Activated CD4-positive, alpha-beta memory T cell treated with anti-CD3 and anti-CD28 coated beads, Interleukin-2, amount 10 ng/mL, durations not matched to agents 7 days and 5 days (primary cell): ENCODE measurements at regions not wholly inside any gene's neighbourhood (a gene's known extent, or its start where the extent isn't known, plus 50 kb on each side); places are given as distances from the start of the nearest gene placed in this dataset.
"Not testable (repeated sequence)": the region's sequence is repeated elsewhere in the genome, so short reads cannot be mapped to it uniquely, and the experiment has no call there.

Source experiments
- CTCF ChIA-PET: fragments of 350-600 bp; sonication (Branson Sonifier 250); formaldehyde crosslinking; loops from one replicate; lab custom pipeline; 2021; ENCODE audit warnings: antibody characterized with exemption, inconsistent platforms; lab: Charles Lee
- POLR2A ChIA-PET: fragments of 350-600 bp; sonication (Branson Sonifier 250); formaldehyde crosslinking; loops from one replicate; lab custom pipeline; 2021; ENCODE audit warnings: antibody characterized with exemption; lab: Charles Lee
- DNase-seq: peaks from one replicate; pipeline ENCODE4 v3.0.0-alpha.2; 2020
- H3K27ac Mint-ChIP-seq: one replicate; pipeline ENCODE4 v1.8.0; 2021; ENCODE audit warnings: mild to moderate bottlenecking, mixed read lengths
- H3K27me3 Mint-ChIP-seq: one replicate; pipeline ENCODE4 v1.8.0; 2021; ENCODE audit warnings: mixed read lengths
- H3K36me3 Mint-ChIP-seq: one replicate; pipeline ENCODE4 v1.8.0; 2021; ENCODE audit warnings: low read depth, mixed read lengths
- H3K4me1 Mint-ChIP-seq: one replicate; pipeline ENCODE4 v1.8.0; 2021; ENCODE audit warnings: mixed read lengths
- H3K4me3 Mint-ChIP-seq: one replicate; pipeline ENCODE4 v1.8.0; 2021; ENCODE audit warnings: mild to moderate bottlenecking, mixed read lengths
- H3K9me3 Mint-ChIP-seq: one replicate; pipeline ENCODE4 v1.8.0; 2021; ENCODE audit warnings: mixed read lengths

DNA sequence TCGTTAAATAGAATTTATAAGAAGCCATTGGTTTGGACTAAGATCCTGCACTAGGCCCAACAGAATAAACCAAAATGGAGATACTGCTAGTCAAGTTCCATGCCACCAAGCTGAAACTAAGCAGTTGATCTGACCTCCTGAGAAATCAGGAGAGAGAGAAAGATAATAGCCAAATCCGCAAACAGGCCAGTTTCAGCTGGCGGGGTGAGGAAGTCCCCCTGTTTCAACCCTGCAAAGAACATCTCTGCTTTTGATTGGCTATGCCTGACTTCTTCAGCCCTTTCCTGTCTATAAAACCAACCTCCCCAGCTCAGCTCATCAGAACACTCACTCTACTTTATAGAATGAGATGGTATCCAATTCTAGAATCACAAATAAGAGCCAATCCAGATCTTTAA lies 543.3 kb upstream of the ID2 start:
- H3K4me1 Mint-ChIP-seq: peaks cover 10% of the 10 kb centered on the region
- ChIA-PET POLR2A (no interaction called here), CTCF (no interaction called here)
- peaks cover 4% of the 10 kb centered on the region for H3K36me3 Mint-ChIP-seq
- no peak for DNase-seq
- H3K27ac Mint-ChIP-seq: no peak overlapping the region
- no peak overlapping the region for H3K4me3 Mint-ChIP-seq
- peaks cover 13% of the 10 kb centered on the region for H3K9me3 Mint-ChIP-seq
- peaks cover 10% of the 10 kb centered on the region for H3K27me3 Mint-ChIP-seq

DNA sequence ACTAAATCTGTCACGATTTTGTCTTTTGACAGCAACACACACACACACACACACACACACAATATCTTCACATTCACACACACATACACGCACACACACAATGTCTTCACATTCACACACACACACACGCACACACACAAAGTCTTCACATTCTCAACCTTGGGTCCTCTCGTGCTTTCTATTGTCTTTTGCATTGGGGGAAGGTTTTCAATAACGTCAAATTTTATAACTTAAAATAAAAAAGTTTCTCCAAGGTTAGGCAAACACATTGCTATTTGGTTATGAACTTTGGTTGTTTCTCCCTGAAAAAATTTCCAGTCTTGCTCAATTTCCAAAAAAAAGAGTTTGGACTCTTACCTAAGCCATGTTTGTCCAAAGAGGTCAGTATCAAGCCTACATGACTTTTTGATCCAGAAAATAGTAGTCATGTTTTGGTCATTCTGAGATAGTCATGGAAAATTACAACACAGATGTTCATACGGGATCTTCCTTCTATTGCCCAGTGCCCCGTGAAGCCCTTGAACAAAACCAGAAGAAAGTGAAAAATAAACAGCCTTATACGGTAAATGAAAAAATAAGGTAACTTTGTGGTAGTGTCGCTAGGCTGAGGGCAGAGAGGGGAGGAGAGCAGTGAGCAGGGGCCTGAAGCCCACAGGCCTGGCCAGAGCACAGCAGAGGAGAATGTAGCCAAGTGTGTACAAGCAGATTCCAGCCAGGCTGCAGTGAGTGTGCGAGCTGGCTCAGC lies 542.8 kb upstream of the ID2 start:
- DNase-seq: no peak
- H3K4me1 Mint-ChIP-seq: peaks cover 9% of the 10 kb centered on the region
- H3K9me3 Mint-ChIP-seq: peaks cover 13% of the 10 kb centered on the region
- H3K4me3 Mint-ChIP-seq: no peak overlapping the region
- ChIA-PET CTCF (no interaction called here), POLR2A (no interaction called here)
- H3K27me3 Mint-ChIP-seq: peaks cover 10% of the 10 kb centered on the region
- peaks cover 4% of the 10 kb centered on the region for H3K36me3 Mint-ChIP-seq
- no peak overlapping the region for H3K27ac Mint-ChIP-seq

DNA sequence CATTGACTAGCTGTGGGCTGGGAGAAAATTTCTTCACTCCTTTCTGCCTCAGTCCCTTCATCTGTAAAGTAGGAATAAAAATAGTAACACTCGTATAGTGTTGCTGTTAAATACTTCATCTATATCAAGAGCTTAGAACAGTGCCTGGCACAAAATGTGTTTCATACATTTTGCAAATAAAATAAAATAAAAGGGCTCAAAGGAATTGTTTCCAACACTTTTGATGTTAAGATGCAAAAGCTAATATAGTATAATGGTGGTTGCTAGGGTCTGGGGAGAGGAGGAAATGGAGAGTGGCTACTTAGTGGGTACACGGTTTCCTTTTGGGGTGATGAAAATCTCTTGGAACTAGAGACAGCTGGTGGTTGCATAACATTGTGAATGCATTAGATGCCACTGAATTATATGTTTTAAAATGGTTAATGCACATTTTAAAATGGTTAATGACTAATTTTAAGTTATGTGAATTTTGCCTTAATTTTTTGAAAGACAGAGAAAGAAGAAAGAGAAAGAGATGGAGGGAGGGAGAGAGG lies 542.1 kb upstream of the ID2 start:
- H3K4me3 Mint-ChIP-seq: no peak overlapping the region
- peaks cover 13% of the 10 kb centered on the region for H3K9me3 Mint-ChIP-seq
- peaks cover 4% of the 10 kb centered on the region for H3K36me3 Mint-ChIP-seq
- peaks cover 12% of the 10 kb centered on the region for H3K4me1 Mint-ChIP-seq
- POLR2A ChIA-PET: no interaction called here
- H3K27ac Mint-ChIP-seq: no peak overlapping the region
- peaks cover 10% of the 10 kb centered on the region for H3K27me3 Mint-ChIP-seq
- DNase-seq: no peak
- CTCF ChIA-PET: no interaction called here

DNA sequence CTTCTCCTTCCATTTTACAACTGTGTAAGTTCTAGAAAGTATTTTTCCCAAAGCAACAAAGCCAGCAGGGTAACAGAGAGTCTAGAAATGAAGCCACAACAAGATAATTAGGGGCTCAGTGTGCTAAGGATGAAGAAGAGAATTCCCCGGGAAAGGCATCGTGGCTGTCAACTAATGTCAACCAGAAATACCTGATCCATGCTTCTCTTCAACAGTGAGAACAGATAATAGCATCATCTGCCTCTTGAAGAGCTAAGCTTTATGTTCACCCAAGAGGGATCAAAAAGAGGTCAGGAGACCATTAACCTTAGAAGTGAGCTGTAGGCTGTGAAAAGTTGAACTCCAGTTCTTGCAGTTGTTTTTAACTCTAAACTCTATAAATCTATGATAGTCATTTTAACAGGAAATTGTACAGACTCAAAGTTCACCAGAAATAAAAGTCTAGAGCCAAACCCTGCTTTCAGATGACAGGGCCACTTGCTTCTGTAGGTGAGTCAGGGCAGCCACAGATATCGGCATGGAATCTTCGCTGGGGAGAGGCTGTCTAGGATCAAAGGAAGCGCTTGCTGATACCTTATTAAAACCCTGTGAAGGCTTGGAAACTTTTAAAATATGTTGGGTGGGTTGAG lies 540.7 kb upstream of the ID2 start:
- POLR2A ChIA-PET: no interaction called here
- Mint-ChIP-seq H3K27me3 (peaks cover 10% of the 10 kb centered on the region), H3K4me3 (no peak overlapping the region), H3K4me1 (peaks cover 14% of the 10 kb centered on the region), H3K9me3 (peaks cover 13% of the 10 kb centered on the region), H3K36me3 (peaks cover 4% of the 10 kb centered on the region), H3K27ac (no peak overlapping the region)
- CTCF ChIA-PET: no interaction called here
- no peak for DNase-seq

DNA sequence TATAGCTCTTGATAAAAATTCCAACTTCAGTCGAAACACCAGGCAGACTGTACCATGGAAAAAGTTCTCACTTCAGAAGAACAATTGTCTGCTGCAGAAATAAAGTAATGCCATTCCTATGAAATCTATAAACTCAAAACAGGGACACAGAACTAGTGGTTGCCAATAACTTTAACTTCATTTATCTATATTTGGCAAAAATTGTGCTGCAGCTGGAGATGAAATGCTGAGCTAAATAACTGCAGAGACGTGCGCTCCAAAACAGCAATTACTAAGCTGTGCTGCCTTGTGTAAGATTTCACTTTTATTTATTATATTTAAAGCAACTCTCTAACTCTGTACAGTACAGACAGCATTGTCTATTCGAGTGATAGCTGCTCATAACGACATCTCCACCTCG lies 540.1 kb upstream of the ID2 start:
- H3K27me3 Mint-ChIP-seq: peaks cover 10% of the 10 kb centered on the region
- DNase-seq: no peak
- CTCF ChIA-PET: no interaction called here
- H3K27ac Mint-ChIP-seq: no peak overlapping the region
- H3K9me3 Mint-ChIP-seq: peaks cover 12% of the 10 kb centered on the region
- H3K36me3 Mint-ChIP-seq: peaks cover 4% of the 10 kb centered on the region
- H3K4me3 Mint-ChIP-seq: no peak overlapping the region
- H3K4me1 Mint-ChIP-seq: peaks cover 14% of the 10 kb centered on the region
- POLR2A ChIA-PET: no interaction called here

DNA sequence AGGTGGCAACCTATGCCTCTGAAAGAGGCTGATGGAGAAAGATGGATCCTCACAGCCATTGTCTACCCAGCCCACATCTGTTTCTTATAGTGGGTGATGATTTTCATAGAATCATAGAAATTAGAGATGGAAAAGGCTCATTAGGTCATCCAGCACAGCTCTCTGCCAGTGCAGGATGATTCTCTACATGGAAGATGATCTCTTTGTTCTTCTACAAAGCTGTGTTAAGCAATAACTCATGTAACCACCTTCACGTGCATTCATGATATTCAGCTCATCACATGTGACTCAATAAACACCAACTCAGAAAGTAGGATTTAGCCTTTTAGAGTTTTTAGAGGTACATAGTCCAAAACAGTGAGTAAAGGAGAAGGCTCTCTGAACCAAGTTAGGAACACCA lies 539.4 kb upstream of the ID2 start:
- H3K4me1 Mint-ChIP-seq: peaks cover 14% of the 10 kb centered on the region
- CTCF ChIA-PET: no interaction called here
- peaks cover 4% of the 10 kb centered on the region for H3K36me3 Mint-ChIP-seq
- POLR2A ChIA-PET: no interaction called here
- H3K9me3 Mint-ChIP-seq: peaks cover 8% of the 10 kb centered on the region
- DNase-seq: no peak
- peaks cover 10% of the 10 kb centered on the region for H3K27me3 Mint-ChIP-seq
- no peak overlapping the region for H3K27ac Mint-ChIP-seq
- no peak overlapping the region for H3K4me3 Mint-ChIP-seq

DNA sequence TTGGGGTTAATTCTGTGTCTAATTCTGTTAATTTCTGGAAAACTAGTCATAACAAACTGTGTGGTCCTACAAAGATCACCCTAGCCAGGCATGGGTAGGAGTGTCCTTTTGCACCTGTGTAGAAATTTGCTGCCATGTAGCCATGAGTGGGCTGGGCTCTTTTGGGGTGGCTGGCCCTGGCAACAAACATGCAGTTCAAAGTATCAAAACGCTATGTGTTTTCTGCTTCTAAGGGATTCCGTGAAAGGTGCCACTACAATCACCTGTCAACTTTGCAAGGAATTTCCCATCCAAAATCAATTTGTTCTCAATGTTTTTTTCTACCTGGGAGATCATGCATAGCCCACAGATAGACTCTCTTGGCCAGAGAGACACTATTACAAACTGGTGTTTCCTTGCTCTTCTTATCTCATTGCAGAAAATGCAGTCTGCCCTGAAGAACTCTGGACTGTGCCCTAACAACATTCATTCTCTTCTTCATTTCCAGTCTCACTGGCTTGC lies 537.7 kb upstream of the ID2 start:
- Mint-ChIP-seq H3K27me3 (peaks cover 10% of the 10 kb centered on the region), H3K9me3 (peaks cover 5% of the 10 kb centered on the region), H3K27ac (no peak overlapping the region), H3K36me3 (no peaks in the 10 kb centered on the region), H3K4me1 (peaks cover 25% of the 10 kb centered on the region), H3K4me3 (no peak overlapping the region)
- CTCF ChIA-PET: no interaction called here
- no peak for DNase-seq
- POLR2A ChIA-PET: no interaction called here

DNA sequence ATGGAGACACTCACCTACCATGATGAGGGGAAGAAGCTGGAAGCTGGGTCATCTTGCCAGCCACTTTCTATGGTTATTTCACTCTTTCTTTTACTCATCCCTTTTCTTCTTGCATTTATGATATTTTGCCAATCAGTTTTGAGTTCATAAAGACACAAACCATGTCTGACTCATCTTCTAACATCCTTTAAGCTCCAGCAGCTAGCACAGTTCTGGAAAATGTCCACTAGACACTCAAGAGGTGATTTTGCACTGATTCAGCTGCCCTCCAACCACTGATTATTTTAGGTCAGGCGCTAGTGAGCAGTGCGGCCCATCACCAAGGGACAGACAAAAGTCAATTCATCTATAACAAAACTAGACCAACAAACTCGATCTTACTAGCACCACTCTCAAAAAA lies 537.1 kb upstream of the ID2 start:
- H3K36me3 Mint-ChIP-seq: no peaks in the 10 kb centered on the region
- CTCF ChIA-PET: no interaction called here
- POLR2A ChIA-PET: no interaction called here
- H3K27me3 Mint-ChIP-seq: peaks cover 10% of the 10 kb centered on the region
- H3K27ac Mint-ChIP-seq: no peak overlapping the region
- peaks cover 4% of the 10 kb centered on the region for H3K9me3 Mint-ChIP-seq
- no peak overlapping the region for H3K4me3 Mint-ChIP-seq
- DNase-seq: no peak
- peaks cover 22% of the 10 kb centered on the region for H3K4me1 Mint-ChIP-seq

DNA sequence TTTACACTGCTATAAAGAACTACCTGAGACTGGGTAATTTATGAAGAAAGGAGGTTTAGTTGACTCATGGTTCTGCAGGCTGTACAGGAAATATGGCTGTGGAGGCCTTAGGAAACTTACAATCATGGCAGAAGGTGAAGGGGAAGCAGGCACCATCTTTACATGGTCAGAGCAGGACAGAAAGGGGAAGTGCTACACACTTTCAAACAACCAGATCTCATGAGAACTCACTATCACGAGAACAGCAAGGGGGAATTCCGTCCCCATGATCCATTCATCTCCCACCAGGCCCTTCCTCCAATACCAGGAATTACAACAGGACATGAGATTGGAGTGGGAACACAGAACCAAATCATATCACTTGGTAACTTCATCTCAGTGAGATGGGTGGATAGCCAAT lies 536.5 kb upstream of the ID2 start:
- H3K36me3 Mint-ChIP-seq, H3K4me3 Mint-ChIP-seq, DNase-seq, CTCF ChIA-PET, H3K9me3 Mint-ChIP-seq, POLR2A ChIA-PET, H3K27ac Mint-ChIP-seq: not testable (repeated sequence)
- Mint-ChIP-seq H3K27me3 (peaks cover 10% of the 10 kb centered on the region), H3K4me1 (peaks cover 20% of the 10 kb centered on the region)

DNA sequence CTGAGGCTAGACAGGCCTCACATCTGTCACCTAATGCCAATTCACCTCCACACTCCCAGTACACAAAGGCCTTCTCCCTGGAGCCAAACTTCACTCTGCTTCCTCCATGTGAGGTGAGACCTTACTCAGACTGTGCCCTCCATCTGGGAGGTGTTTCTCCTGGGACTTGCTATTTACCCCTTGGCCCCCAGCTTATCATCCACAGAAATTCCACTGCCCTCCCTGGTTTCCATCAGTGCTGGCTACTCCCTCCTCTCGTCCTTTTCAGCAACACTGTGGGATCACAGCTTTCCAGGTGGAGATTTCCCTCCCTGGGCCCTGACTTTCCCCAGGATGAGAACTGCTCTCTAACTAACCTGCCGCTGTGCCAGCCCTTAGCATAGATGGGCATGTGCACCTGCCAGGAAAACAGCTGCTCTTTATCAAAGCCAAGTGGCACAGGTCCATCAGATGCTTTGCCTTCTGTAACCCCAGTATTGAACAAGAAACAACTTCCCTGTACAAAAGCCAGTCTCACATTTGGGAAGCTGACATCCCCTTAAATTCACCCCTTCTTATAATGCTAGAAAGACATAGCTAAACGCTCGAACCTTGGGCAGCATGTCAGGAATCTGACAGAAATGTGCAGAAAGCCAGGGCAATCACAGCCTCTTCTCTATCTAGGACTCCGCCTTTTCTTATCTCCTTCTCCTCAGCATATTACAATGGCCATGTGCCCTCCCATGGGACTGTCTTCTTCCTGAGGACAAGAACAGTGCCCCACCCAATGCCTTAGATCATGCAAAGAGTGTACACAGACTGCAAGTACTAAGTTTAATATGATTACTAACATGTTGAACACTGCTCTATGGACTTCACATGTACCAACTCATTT lies 535.5 kb upstream of the ID2 start:
- no peaks in the 10 kb centered on the region for H3K36me3 Mint-ChIP-seq
- H3K27ac Mint-ChIP-seq: no peak overlapping the region
- peaks cover 5% of the 10 kb centered on the region for H3K27me3 Mint-ChIP-seq
- DNase-seq: no peak
- H3K4me1 Mint-ChIP-seq: peaks cover 20% of the 10 kb centered on the region
- H3K9me3 Mint-ChIP-seq: no peaks in the 10 kb centered on the region
- ChIA-PET CTCF (no interaction called here), POLR2A (no interaction called here)
- no peak overlapping the region for H3K4me3 Mint-ChIP-seq

DNA sequence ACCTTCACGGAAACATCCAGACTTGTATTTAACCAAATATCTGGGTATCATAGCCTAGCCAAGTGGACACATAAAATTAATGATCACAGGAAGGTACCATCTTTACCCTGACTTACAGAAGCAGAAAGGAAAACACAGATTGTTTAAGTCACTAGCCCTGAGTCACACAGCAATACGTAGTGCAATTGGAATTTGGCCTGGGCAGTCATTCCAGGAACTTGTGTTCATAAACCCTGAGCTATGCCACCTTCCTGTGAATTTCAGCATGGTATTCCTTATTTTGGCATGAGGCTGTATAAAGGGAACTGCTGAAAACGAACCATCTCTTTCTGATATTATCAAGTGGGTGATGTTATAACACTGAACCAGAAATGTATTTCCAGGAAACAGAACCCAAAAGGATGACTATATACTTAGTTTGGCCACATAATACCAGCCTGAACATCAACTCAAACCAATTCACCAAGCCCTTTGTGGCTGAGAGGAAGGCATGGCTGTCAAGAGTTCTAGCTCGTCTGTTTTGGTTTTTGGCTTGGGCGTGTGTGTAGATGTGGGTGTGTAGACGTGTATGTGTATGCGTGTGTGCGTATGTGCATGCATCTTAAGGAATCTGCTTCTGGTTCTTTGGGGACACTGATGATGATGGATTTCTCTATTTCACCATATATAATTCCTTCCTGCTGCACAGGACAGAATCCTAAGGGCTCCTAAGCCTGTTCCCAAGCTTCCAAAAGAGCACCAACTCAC lies 533.4 kb upstream of the ID2 start:
- H3K4me3 Mint-ChIP-seq: no peak overlapping the region
- H3K4me1 Mint-ChIP-seq: peaks cover 36% of the 10 kb centered on the region
- no peak overlapping the region for H3K27ac Mint-ChIP-seq
- DNase-seq: no peak
- no peaks in the 10 kb centered on the region for H3K27me3 Mint-ChIP-seq
- no peaks in the 10 kb centered on the region for H3K9me3 Mint-ChIP-seq
- no peaks in the 10 kb centered on the region for H3K36me3 Mint-ChIP-seq
- ChIA-PET CTCF (interaction anchor here (1.0 kb wide), 1 partner anchor 395 kb away, joined by 3 read pairs; no protein-coding TSS in a partner anchor), POLR2A (no interaction called here)

DNA sequence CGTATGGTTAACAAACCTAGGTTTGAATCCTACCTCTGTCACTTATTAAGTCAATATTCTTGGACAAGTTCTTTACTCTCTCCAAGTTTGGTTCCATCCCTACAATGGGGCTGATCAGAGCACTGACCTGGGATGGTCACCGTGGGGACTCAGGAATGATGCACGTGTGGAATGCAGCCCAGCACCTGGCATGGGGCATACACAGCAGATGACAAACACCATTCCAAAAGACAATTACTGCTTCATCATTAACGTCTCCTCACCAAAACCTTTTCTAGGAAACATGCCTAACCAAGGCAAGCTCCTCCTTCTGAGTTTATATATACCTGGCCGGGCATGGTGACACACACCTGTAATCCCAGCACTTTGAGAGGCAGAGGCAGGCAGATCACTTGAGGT lies 532.9 kb upstream of the ID2 start:
- no peak overlapping the region for H3K4me3 Mint-ChIP-seq
- H3K27me3 Mint-ChIP-seq: no peaks in the 10 kb centered on the region
- CTCF ChIA-PET: interaction anchor here (1.0 kb wide), 1 partner anchor 395 kb away, joined by 3 read pairs; no protein-coding TSS in a partner anchor
- no peak for DNase-seq
- POLR2A ChIA-PET: no interaction called here
- no peak overlapping the region for H3K27ac Mint-ChIP-seq
- peaks cover 41% of the 10 kb centered on the region for H3K4me1 Mint-ChIP-seq
- peaks cover 2% of the 10 kb centered on the region for H3K36me3 Mint-ChIP-seq
- peaks cover 3% of the 10 kb centered on the region for H3K9me3 Mint-ChIP-seq
